ENCODE measurements at regions not wholly inside any gene's neighbourhood (a gene's known extent, or its start where the extent isn't known, plus 50 kb on each side); places are given as distances from the start of the nearest gene placed in this dataset.

- ChIA-PET CTCF (interaction anchor here (1.1 to 1.9 kb wide), 2 partner anchors 9 to 26 kb away, joined by 3 to 6 read pairs; no protein-coding TSS in a partner anchor), POLR2A (no interaction called here)
- peaks cover 3 to 21% of the 10 kb centered on the region in 2 experiments; a peak in 3 of 4 replicates for H3K4me1 ChIP-seq (ENCODE audit: control insufficient read depth in 1 of 2, insufficient read depth in 2 of 2, low read depth in 1 of 2, low read length in 1 of 2)
- H3K27ac ChIP-seq (ENCODE audit: low read depth in 2 of 2, low read length in 1 of 2) = peak overlapping the region; percentile 56 to 58
- H3K27me3 ChIP-seq (ENCODE audit: insufficient read depth) = no peaks in the 10 kb centered on the region
- H3K36me3 ChIP-seq (replicated peaks in 1 of 2; ENCODE audit: control insufficient read depth in 1 of 2, insufficient read depth in 2 of 2, low read length in 1 of 2) = no peaks in the 10 kb centered on the region
- H3K9ac ChIP-seq = peak overlapping the region; percentile 18; the same call in 1 of the 2 replicates
- no peaks in the 10 kb centered on the region for H3K79me2 ChIP-seq (ENCODE audit: insufficient read depth)
- H3K9me3 ChIP-seq = no peaks in the 10 kb centered on the region
- no peak for DNase-seq
- peak overlapping the region; percentile 50 for H3K4me2 ChIP-seq
- H3F3A ChIP-seq (replicated peaks; ENCODE audit: insufficient read depth) = peaks cover 21% of the 10 kb centered on the region
- WGBS (ENCODE audit: low lambda C conversion rate) = 30% methylated on average over 1 of the region's 1 CpG
- no peak overlapping the region; a peak in 1 of 4 replicates for H3K4me3 ChIP-seq (ENCODE audit: low read depth in 2 of 2, low read length in 1 of 2)
- peak overlapping the region; percentile 26 for H2AFZ ChIP-seq (ENCODE audit: low read depth)
- TF ChIP-seq FOSL2 (IDR thresholded peaks at IDR 0.05; ENCODE audit: borderline replicate concordance, low read depth) = peak; percentile 48; the same call in 1 of the 2 replicates
- peak; percentile 41; the same call in 1 of the 2 replicates for TF ChIP-seq ELF1 (IDR thresholded peaks at IDR 0.05)
- TF ChIP-seq IRF3 (IDR thresholded peaks at IDR 0.05; ENCODE audit: low read depth, low read length) = no peak
- TF ChIP-seq SIN3A (IDR thresholded peaks at IDR 0.05; ENCODE audit: borderline replicate concordance, low read depth, low read length) = no peak
- TF ChIP-seq TAF1 (IDR thresholded peaks at IDR 0.05; ENCODE audit: borderline replicate concordance, low read depth, low read length) = no peak
- no peak for TF ChIP-seq USF1 (IDR thresholded peaks at IDR 0.05; ENCODE audit: borderline replicate concordance, low read depth)
- TF ChIP-seq USF2 (IDR thresholded peaks at IDR 0.05; ENCODE audit: borderline replicate concordance, low read depth, low read length) = no peak
- peak; percentile 65 for TF ChIP-seq TCF12 (IDR thresholded peaks at IDR 0.05)
- TF ChIP-seq TEAD4 (IDR thresholded peaks at IDR 0.05; ENCODE audit: borderline replicate concordance, insufficient read depth) = peak; percentile 64; the same call in 1 of the 2 replicates
- TF ChIP-seq RXRA (IDR thresholded peaks at IDR 0.05; ENCODE audit: borderline replicate concordance, low read depth) = no peak
- TF ChIP-seq GATA2 (CRISPR knock-in tag; IDR thresholded peaks at IDR 0.05) = no peak
- no peak for TF ChIP-seq CHD2 (IDR thresholded peaks at IDR 0.05; ENCODE audit: low read length, partially characterized antibody)
- TF ChIP-seq CTCF (IDR thresholded peaks at IDR 0.05) = no peak
- TF ChIP-seq MEF2A (IDR thresholded peaks at IDR 0.05; ENCODE audit: borderline replicate concordance, low read depth) = no peak
- no peak for TF ChIP-seq FOXJ3 (CRISPR knock-in tag; IDR thresholded peaks at IDR 0.05)
- peak in 1 of 2 experiments; percentile 25; a peak in 1 of 4 replicates for TF ChIP-seq EP300 (IDR thresholded peaks at IDR 0.05; ENCODE audit: borderline replicate concordance in 1 of 2, low read depth in 1 of 2, low read length in 1 of 2)
- TF ChIP-seq RAD21 (IDR thresholded peaks at IDR 0.05; ENCODE audit: low read length) = no peak
- peak; percentile 57; the same call in 1 of the 2 replicates for TF ChIP-seq JUND (IDR thresholded peaks at IDR 0.05)
- H3K9me2 ChIP-seq = no peaks in the 10 kb centered on the region
- no peaks in the 10 kb centered on the region for H4K20me1 ChIP-seq (ENCODE audit: insufficient read depth)
These were observed 60.0 kb upstream of the LRP1B start for GRCh38 chr2:142190805-142191204.
